ENCODE measurements at regions not wholly inside any gene's neighbourhood (a gene's known extent, or its start where the extent isn't known, plus 50 kb on each side); places are given as distances from the start of the nearest gene placed in this dataset.
A peak's percentile ranks its signal among the peaks of the same experiment; 100 is the strongest.

DNA sequence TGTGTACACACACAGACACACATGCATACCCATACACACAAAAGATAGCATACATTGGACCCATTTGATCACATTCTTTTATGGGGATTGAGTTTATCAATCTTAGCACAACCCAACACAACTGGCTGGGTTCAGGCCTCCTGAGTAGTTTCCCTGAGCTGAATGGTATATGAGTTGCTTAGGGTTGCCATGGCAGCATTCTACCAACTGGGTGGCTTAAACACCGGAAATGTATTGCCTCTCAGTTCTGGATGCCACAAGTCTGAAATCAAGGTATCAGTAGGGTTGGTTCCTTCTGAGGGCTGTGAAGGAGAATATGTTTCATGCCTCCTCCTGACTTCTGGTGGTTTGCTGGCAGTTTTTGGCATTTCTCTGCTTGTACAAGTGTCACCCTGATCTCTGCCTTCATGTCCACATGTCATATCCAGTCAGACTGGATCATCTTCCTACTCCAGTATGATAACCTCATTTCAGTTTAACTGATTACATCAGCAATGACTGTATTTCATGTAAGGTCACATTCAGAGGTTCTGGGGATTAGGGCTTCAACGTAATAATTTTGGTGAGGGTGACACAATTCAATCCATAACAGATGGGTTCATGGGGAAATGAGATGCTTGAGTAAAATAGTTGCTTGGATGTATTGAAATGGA, 212.7 kb downstream of the KCNE4 start:
- CTCF ChIA-PET = no interaction called here
- no peak for DNase-seq (ENCODE audit: extremely low spot score)
- POLR2A ChIA-PET = no interaction called here
- TF ChIP-seq FOXA1 (IDR thresholded peaks at IDR 0.05) (no peak), LEF1 (IDR thresholded peaks at IDR 0.05; ENCODE audit: borderline replicate concordance) (no peak), FOXK2 (IDR thresholded peaks at IDR 0.05) (no peak), PKNOX1 (IDR thresholded peaks at IDR 0.05) (no peak), SUZ12 (IDR thresholded peaks at IDR 0.05) (no peak), FOXM1 (IDR thresholded peaks at IDR 0.05; ENCODE audit: borderline replicate concordance) (no peak), BHLHE40 (IDR thresholded peaks at IDR 0.05; ENCODE audit: borderline replicate concordance) (no peak), L3MBTL2 (conservative IDR thresholded peaks at IDR 0.05) (no peak), ARNT (IDR thresholded peaks at IDR 0.05) (no peak), TARDBP (IDR thresholded peaks at IDR 0.05) (no peak), CTBP1 (IDR thresholded peaks at IDR 0.05; ENCODE audit: borderline replicate concordance) (no peak), SP1 (IDR thresholded peaks at IDR 0.05) (no peak)

DNA sequence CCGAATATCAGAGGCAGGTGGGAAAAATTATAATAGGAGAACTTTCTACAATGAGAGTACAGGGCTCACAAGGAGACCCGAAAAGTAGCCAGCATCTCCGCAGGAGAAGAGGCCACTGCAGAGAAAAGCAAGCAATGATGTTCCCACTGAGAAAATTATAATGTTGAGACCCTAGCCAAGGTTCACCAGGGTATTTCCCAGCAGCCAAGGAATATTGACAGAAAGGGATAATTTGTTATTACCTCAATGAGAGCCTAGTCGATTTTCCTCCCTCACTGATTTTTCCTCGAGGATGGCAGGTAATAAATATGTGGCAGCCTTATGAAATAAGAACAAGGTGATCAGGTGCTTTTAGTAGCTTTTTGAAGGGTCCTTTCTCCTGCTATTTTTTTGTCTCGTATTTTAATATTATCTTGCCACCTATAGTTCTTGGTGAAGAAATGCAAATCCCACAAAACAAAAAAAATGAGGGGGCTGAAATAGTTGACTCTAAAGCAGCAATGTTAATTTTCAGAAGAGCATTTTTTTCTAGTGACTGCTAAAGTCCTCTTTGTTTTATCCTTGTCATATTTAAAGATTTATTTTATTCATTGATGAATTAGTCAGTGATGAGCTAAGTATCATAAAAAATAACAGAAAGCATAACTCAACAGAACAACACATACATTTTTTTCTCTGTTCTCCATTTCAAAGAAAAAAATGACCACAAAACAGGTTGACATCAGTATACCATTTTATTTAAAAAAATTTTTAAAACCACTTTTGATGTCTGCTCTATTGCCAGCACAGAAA, 215.4 kb downstream of the KCNE4 start:
- POLR2A ChIA-PET = no interaction called here
- CTCF ChIA-PET = no interaction called here
- DNase-seq (ENCODE audit: extremely low spot score) = no peak
- TF ChIP-seq TARDBP (IDR thresholded peaks at IDR 0.05) = no peak
- TF ChIP-seq CTBP1 (IDR thresholded peaks at IDR 0.05; ENCODE audit: borderline replicate concordance) = no peak
- no peak for TF ChIP-seq FOXK2 (IDR thresholded peaks at IDR 0.05)
- no peak for TF ChIP-seq HDGF (IDR thresholded peaks at IDR 0.05; ENCODE audit: borderline replicate concordance)
- TF ChIP-seq ELF4 (IDR thresholded peaks at IDR 0.05) = no peak

- TF ChIP-seq PKNOX1 (IDR thresholded peaks at IDR 0.05) = no peak
- TF ChIP-seq HDGF (IDR thresholded peaks at IDR 0.05; ENCODE audit: borderline replicate concordance) = no peak
- no peak for TF ChIP-seq BHLHE40 (IDR thresholded peaks at IDR 0.05; ENCODE audit: borderline replicate concordance)
- TF ChIP-seq FOXK2 (IDR thresholded peaks at IDR 0.05) = no peak
- CTCF ChIA-PET = no interaction called here
- POLR2A ChIA-PET = interaction anchor here (0.6 kb wide), 1 partner anchor 634 kb away, joined by 3 read pairs; no protein-coding TSS in a partner anchor
- DNase-seq (ENCODE audit: extremely low spot score) = no peak
Observed at GRCh38 chr2:223269386-223269785, 217.4 kb downstream of the KCNE4 start.

DNA sequence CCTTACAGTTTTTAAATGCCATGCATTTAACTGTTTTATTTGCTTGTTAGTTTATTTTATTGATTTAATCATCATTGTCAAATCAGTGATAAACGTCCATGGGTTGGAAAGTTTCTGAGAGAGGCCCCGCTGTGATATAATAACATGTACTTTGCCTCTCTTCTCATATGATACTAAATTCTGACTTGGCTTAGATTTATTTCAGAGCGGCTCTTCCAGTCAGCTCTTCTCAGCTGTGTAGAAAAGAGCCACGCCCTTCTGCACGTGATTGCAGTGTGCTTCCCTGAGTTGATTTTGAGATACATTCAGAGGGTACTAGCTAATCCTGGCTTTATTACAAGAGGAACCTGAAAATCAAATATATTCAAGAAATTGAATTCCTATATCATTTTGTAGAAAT, 218.6 kb downstream of the KCNE4 start:
- POLR2A ChIA-PET = no interaction called here
- no peak for DNase-seq (ENCODE audit: extremely low spot score)

GRCh38 chr2:223273995-223274394, 222.0 kb downstream of the KCNE4 start:
- TF ChIP-seq FOXA1 (IDR thresholded peaks at IDR 0.05) (no peak), SUZ12 (IDR thresholded peaks at IDR 0.05) (no peak), HDGF (IDR thresholded peaks at IDR 0.05; ENCODE audit: borderline replicate concordance) (no peak), CTBP1 (IDR thresholded peaks at IDR 0.05; ENCODE audit: borderline replicate concordance) (no peak), TARDBP (IDR thresholded peaks at IDR 0.05) (no peak), ARNT (IDR thresholded peaks at IDR 0.05) (no peak), L3MBTL2 (conservative IDR thresholded peaks at IDR 0.05) (no peak), SP1 (IDR thresholded peaks at IDR 0.05) (no peak), PKNOX1 (IDR thresholded peaks at IDR 0.05) (no peak), LEF1 (IDR thresholded peaks at IDR 0.05; ENCODE audit: borderline replicate concordance) (no peak), ELF4 (IDR thresholded peaks at IDR 0.05) (no peak), ZNF384 (IDR thresholded peaks at IDR 0.05) (no peak), FOXM1 (IDR thresholded peaks at IDR 0.05; ENCODE audit: borderline replicate concordance) (no peak), NFRKB (IDR thresholded peaks at IDR 0.05) (no peak), FOXK2 (IDR thresholded peaks at IDR 0.05) (no peak), BHLHE40 (IDR thresholded peaks at IDR 0.05; ENCODE audit: borderline replicate concordance) (no peak)
- CTCF ChIA-PET = no interaction called here
- DNase-seq (ENCODE audit: extremely low spot score) = no peak
- POLR2A ChIA-PET = no interaction called here

More for the DNA sequence above, 218.6 kb downstream of the KCNE4 start:
- CTCF ChIA-PET = interaction anchor here (1.1 kb wide), 1 partner anchor 23 kb away, joined by 3 read pairs; no protein-coding TSS in a partner anchor
- TF ChIP-seq PKNOX1 (IDR thresholded peaks at IDR 0.05) (peak; percentile 64), SUZ12 (IDR thresholded peaks at IDR 0.05) (no peak), SP1 (IDR thresholded peaks at IDR 0.05) (no peak)

GRCh38 chr2:223282221-223282620, 230.2 kb downstream of the KCNE4 start:
- TF ChIP-seq LEF1 (IDR thresholded peaks at IDR 0.05; ENCODE audit: borderline replicate concordance) = no peak
- TF ChIP-seq ARNT (IDR thresholded peaks at IDR 0.05) = no peak
- TF ChIP-seq TARDBP (IDR thresholded peaks at IDR 0.05) = no peak
- TF ChIP-seq FOXM1 (IDR thresholded peaks at IDR 0.05; ENCODE audit: borderline replicate concordance) = no peak
- no peak for TF ChIP-seq SP1 (IDR thresholded peaks at IDR 0.05)
- no peak for TF ChIP-seq BHLHE40 (IDR thresholded peaks at IDR 0.05; ENCODE audit: borderline replicate concordance)
- TF ChIP-seq ZNF384 (IDR thresholded peaks at IDR 0.05) = no peak
- no peak for TF ChIP-seq ELF4 (IDR thresholded peaks at IDR 0.05)
- no peak for TF ChIP-seq HDGF (IDR thresholded peaks at IDR 0.05; ENCODE audit: borderline replicate concordance)
- no peak for TF ChIP-seq NFRKB (IDR thresholded peaks at IDR 0.05)
- no peak for TF ChIP-seq SUZ12 (IDR thresholded peaks at IDR 0.05)
- TF ChIP-seq CTBP1 (IDR thresholded peaks at IDR 0.05; ENCODE audit: borderline replicate concordance) = no peak
- TF ChIP-seq FOXA1 (IDR thresholded peaks at IDR 0.05) = no peak
- no peak for TF ChIP-seq FOXK2 (IDR thresholded peaks at IDR 0.05)
- no peak for TF ChIP-seq PKNOX1 (IDR thresholded peaks at IDR 0.05)
- ChIA-PET POLR2A (no interaction called here), CTCF (no interaction called here)
- no peak for DNase-seq (ENCODE audit: extremely low spot score)

Data from HEK293T (cell line).